LHCN-M2 (cell line): ENCODE measurements at regions not wholly inside any gene's neighbourhood (a gene's known extent, or its start where the extent isn't known, plus 50 kb on each side); places are given as distances from the start of the nearest gene placed in this dataset.
A peak's percentile ranks its signal among the peaks of the same experiment; 100 is the strongest.

Experiments
- DNase-seq: peaks from one replicate; pipeline ENCODE4 v3.0.0-alpha.2; 2012; ENCODE audit warnings: low read depth

- DNase-seq = no peak
These were observed 101.2 kb downstream of the ZNF519 start for GRCh38 chr18:14031053-14031452.

DNA sequence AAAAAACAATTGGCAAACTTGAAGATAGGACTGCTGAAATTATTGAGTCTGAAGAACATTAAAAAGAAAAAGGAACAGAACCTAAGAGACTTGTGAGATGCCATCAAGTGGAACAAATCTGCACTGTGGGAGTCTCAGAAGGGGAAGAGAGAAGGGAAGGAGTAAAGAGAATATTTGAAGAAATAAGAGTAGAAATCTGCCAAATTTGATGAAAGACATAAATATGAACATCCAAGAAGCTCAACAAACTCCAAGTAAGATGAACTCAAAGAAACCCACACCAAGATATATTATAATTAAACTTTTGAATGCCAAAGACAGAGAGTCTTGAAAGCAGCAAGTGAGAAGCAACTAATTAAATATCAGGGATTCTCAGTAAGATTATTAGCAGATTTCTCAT, 102.7 kb downstream of the ZNF519 start:
- no peak for DNase-seq

DNA sequence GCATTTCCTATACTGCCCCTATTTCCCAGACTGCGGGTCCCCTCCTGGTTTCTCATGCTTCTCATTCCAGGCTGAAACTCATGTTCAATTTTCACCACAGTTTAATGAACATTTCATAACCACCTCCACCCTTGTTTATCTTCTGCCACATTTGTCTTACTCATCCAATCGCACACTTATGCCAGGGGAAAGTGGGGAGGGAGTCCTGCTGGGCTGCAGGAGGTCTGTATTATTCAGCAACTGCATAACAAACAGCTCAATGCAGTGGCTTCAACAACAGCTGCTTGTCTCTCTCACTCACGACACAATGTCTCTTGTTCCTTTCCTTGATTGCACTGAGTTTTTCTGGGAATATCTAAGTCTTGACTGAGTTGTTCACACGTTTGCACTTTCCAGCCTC, 106.0 kb downstream of the ZNF519 start:
- peak; percentile 54 for DNase-seq

GRCh38 chr18:14025306-14025940, 106.8 kb downstream of the ZNF519 start:
- DNase-seq = no peak

- DNase-seq = no peak
These were observed 100.1 kb upstream of the MC2R start for GRCh38 chr18:14015416-14015815.

GRCh38 chr18:14014456-14014855, 99.1 kb upstream of the MC2R start:
- DNase-seq = no peak

GRCh38 chr18:14000884-14001283, 85.5 kb upstream of the MC2R start:
- DNase-seq = no peak

DNA sequence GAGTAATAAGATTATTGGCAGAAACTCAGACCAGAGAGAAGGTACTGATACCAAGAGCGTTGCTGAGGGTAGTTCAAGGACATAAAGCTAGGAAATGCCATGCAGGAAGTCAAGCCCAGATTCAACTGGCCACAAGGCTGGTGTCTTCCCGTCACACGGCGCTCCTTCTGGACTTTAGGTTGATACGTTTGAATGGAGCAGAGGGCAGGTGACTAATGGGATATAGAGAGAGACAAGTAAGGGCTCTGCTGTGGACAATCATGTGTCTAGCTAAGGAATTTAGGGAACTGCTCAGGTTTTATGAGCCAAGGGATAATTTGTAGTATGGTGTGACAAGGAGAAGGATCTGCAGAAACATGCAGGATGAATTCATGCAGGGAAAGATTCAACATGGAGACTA, 83.9 kb upstream of the MC2R start:
- no peak for DNase-seq

DNA sequence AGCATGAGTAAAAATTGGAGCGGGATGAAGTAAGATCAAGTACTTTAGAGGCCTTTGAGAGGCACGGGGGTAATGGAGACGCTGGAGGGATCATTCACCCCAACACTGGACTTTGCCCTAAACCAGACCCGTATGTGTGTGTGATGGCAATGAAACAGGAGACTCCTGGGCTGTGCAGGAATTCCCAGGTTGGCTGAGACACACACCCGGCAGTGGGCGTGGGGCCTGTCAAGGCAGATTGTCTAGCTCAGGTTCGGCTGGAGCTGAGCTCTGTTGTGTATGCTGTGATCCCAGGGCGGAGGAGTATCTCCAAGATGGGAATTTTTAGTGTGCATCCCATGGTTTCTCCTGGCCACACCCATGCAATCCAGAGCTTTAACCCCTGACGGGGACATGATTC, 83.2 kb upstream of the MC2R start:
- DNase-seq = no peak

DNA sequence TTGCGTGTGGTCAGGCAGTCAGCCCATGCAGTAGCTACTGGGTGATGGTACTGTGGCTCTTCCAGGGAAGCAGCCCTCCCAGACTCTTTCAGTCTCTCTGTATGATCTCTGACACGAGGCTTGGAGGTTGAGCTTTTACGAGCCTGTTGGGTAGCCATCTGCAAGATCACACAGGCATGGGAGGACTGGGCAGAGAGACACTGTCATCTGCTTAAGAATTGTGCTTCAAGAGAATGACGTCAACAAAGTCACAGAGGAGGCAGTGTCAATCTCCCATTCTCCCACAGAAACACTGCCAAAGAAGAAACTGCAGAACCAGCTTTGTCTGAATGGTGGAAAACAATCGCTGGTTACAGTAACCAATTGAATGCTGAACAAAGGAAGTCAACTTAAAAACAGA, 78.4 kb upstream of the MC2R start:
- no peak for DNase-seq

DNA sequence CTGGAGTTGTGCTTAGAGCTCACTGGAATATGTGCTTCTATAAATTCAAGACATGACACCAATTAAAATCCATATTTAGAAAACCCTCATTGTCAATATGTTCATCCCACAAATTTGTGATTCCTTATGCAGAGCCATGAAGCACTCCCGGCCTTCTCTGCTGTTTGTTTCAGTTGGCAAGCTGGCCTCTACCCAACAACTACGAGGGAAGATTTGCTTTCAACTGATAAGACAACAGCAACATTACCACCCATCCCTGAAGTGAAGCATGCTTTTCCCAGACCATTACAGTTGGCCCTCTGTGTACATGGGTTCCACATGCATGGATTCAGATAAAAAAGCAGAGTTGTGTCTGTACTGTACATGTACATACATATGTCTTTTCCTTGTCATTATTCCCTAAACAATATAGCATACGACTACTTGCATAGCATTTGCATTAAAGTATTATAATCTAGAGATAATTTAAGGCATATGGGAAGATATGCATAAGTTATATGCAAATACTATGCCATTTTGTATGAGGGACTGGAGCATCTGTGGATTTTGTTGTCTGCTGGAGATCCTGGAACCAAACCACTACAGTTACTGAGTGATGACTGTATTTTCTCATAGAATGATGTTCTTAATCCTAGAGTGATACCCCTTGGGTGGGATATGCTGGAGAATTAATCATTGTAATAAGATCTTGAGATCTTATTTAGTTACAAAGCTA, 77.6 kb upstream of the MC2R start:
- DNase-seq = no peak

DNA sequence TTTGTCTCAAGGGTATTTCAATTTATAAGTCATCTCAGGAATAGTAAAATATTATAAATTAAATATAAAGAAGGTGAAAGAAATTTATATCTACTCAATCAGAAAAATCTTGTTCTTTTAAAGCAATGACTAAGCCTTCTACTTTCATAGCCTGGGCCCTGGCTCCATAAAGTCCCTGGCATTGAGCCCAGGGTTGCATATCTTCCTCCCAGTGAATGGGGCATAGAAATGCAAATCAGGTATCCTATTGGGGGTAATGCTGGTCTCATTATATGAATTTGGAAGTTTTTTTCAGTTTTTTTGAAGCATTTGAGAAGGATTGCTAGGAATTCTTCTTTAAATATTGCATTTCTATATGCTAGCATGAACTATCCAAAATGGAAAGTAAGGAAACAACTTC, 73.9 kb upstream of the MC2R start:
- no peak for DNase-seq

DNA sequence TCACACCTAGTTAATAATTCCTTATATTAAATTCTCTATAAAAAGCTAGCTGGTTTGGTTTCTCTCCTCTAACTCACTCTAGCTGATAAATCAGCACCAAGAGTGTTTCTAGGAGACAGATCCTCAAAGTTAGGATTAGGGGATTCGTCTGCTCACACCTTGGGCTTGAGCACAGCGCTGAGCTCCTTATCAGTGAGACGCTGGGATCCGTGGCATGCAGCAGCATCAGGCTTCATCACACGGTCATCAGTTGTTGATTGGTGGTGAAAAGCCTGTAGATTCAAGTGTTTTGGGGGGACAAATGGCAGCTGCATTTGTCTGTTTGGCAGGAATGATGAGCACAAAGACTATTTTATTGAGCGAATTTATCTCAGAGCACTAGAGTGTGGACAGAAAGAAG, 72.6 kb upstream of the MC2R start:
- DNase-seq = no peak

DNA sequence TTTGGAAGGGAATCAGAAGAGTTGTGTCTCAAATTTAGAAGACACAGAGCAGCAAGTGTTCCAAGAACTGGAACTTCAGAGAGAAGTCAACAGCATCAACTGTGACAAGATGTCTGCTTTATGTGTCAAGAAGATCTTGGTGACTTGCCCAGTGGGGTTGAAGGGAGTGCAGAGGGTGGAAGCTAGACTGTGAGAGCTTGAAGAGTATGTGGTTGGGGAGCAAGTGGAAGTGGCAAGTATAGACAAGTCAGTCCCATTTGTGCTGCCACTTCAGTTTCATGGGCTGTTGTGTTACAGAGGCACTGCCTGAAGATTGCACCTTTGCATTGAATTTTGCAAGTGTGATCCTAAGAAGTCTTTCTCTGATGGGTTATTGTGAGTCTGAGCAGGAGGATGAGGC, 68.7 kb upstream of the MC2R start:
- DNase-seq = no peak

DNA sequence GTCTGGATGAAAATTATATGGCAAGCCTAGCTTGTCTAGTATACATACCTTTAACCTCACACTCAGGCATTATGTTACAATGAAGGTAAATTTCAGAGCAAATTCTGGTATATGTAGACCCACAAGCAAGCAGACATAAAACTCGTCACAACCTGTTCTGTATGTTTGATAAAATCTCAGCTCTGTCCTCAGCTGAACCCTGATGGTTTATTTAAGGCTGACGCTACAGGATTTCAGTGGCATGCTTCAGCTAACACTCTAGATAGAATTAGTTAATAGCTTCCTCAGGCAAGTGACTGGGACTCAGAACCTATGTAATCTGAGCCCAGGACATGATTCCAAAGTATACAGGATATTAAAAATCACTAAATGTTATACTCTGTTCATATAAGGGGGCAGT, 68.2 kb upstream of the MC2R start:
- DNase-seq = no peak

- no peak for DNase-seq
These were observed 66.8 kb upstream of the MC2R start for GRCh38 chr18:13982126-13982525.

- DNase-seq = no peak
These were observed 57.8 kb upstream of the MC2R start for GRCh38 chr18:13973061-13973575.
